ENCODE measurements at regions not wholly inside any gene's neighbourhood (a gene's known extent, or its start where the extent isn't known, plus 50 kb on each side); places are given as distances from the start of the nearest gene placed in this dataset.

GRCh38 chr11:101188801-101189200 lies 59.2 kb upstream of the PGR start:
- TF ChIP-seq CTCF (IDR thresholded peaks at IDR 0.05; ENCODE audit: low read depth, low read length) (no peak), POLR2A (IDR thresholded peaks at IDR 0.05; ENCODE audit: extremely low read depth, insufficient read length) (no peak), MAX (IDR thresholded peaks at IDR 0.05; ENCODE audit: low read depth, low read length) (no peak)

All from NB4 (cell line).